Midbrain (tissue), 1 donor: ENCODE measurements at regions not wholly inside any gene's neighbourhood (a gene's known extent, or its start where the extent isn't known, plus 50 kb on each side); places are given as distances from the start of the nearest gene placed in this dataset.
A peak's percentile ranks its signal among the peaks of the same experiment; 100 is the strongest.

ENCODE experiments used
- DNase-seq: peaks from one replicate; lab custom pipeline; 2025; lab: John Stamatoyannopoulos, UW

DNA sequence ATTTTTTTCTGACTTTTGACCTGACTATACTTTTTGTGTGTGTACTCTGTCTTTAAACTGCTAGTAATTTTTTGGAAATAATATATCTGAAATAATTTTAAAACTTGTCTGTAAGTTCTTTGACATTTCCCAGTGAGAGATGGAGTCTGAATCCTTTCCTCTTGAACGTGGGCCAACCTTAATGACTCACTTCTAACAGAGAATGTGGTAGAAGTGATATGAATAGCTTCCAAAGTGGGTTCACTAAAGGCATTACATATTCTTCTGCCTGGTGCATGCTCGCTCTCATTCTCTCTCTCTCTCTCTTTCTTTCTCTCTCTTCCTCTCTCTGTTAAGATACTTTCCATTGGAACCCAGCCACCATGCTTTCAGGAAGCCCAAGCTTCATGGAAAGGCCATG lies 108.7 kb upstream of the FERMT1 start:
- no peak for DNase-seq

- DNase-seq, result no peak
Observed at GRCh38 chr20:6228302-6228843, 105.5 kb upstream of the FERMT1 start.

DNA sequence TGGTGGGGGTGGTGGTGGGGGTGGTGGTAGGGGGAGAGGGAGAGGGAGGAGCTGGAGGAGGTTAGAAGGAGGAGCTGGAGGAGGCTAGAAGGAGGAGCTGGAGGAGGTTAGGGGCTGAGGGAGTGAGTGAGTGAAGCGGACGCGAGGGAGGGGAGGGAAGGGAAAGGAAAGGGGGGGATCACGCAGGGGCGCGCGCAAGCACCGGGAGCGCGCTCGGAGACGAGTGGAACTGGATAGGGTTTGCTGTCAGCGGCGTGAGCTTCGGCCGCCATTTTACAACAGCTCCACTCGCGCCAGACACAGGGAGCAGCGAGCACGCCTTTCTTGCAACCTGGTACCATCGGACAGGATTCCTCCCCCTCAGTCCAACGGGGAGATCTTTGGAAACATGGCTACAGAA lies 90.5 kb upstream of the FERMT1 start:
- no peak for DNase-seq

GRCh38 chr20:6212903-6213302 lies 90.1 kb upstream of the FERMT1 start:
- DNase-seq, result no peak

- no peak for DNase-seq
Observed at GRCh38 chr20:6209093-6209492, 86.3 kb upstream of the FERMT1 start.

DNA sequence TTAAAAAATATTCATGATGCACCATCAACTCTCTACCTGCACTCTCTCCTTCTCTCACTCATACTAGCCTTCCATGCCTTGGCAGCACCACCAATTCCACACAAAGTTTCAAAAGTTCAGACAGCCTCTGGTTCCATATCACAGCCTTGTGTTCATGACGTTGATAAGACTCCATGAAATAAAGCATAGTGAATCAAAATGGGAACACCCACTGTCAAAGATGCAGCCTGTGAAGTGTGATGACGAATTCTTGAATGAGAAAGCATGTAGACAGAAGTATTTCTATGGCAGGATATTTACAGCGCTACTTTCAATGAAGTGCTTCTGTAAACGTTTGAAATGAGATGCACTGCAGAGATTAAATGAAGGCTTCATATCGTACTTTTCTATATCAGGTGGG lies 77.3 kb upstream of the FERMT1 start:
- DNase-seq, result no peak

- DNase-seq, result no peak
Observed at GRCh38 chr20:6185268-6185667, 62.4 kb upstream of the FERMT1 start.

DNA sequence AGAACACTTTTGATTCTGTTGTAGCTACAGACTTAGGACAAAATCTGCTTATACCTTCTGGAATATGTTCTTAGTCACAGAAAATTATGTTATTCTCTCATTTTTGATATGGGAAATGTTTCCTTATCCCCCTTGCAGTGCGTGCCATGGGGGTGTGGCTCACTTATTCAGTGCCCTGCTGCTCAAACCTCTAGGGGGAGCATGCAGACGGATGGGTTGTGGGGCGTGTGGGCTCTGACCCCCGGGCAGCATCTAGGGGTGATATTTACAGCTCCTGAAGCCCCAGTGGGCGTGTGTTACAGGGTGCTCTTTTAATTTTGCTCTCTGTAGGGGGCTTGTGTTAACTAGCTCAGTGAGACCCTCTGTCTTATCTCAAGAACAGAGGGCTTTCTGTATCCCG lies 61.3 kb upstream of the FERMT1 start:
- no peak for DNase-seq

- no peak for DNase-seq
Observed at GRCh38 chr20:6180531-6180930, 57.7 kb upstream of the FERMT1 start.

- DNase-seq, result peak; percentile 13
Observed at GRCh38 chr20:6178537-6178936, 55.7 kb upstream of the FERMT1 start.

DNA sequence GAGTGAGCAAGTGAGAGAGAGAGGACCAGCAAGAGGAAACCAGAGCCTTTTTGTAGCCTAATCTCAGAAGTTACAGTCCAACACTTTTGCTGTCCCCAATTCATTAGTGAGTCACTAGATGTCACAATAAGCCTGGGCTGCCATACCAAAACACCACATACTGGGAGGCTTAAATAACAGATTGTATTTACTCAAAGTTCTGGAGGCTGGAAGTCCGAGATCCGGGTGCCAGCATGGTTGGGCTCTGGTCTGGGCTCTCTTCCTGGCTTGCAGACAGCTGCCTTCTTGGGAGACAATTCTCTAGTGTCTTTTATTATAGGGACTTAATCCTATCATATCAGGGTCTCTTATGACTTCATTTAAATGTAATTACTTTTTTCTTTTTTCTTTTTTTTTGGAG lies 50.7 kb upstream of the FERMT1 start:
- DNase-seq, result no peak
